ENCODE measurements at regions not wholly inside any gene's neighbourhood (a gene's known extent, or its start where the extent isn't known, plus 50 kb on each side); places are given as distances from the start of the nearest gene placed in this dataset.

DNA sequence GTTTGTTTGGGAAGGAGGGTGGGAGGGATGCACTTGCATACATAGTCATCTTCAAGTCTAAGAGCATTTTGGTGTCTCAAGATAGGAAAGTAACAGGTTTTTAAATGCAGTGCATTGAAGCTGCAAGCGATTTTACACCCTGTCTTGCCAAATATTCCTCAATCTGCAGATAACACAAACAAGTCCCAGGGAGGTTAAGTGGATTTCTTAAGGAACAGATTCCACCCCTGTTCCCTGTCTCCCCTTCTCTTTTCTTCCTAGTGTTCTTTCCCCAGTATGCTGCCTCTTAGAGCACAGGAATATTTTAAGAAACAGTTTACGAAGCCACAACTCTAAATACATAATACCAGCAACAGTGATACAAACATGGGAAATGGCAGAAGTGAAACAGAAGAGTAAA, 389.9 kb downstream of the PLPP3 start:
- no peak for DNase-seq
- Mint-ChIP-seq H3K9me3 (ENCODE audit: low read depth) (no peaks in the 10 kb centered on the region), H3K27ac (no peak overlapping the region), H3K36me3 (no peaks in the 10 kb centered on the region), H3K4me3 (no peak overlapping the region), H3K4me1 (no peaks in the 10 kb centered on the region), H3K27me3 (no peaks in the 10 kb centered on the region)
- ATAC-seq: no peak
- CTCF ChIA-PET: no interaction called here

DNA sequence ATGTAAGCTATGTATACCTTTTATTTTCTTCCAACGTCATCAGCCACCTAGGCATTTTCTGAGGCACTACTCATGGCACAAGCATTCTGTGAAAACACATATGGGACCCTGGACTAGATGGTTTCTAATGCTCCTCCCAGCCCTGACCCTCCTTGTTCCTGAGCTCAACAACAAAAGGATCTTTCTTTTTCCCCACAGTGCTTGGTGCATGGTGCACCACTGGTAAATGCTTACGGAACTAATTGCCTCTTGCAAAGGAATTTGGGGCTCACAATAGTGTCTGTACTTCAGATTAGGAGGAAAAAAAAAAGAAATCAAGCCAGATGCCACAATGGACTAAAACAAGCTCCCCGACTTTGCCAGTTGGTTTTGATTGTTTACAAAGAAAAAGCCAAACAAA, 390.5 kb downstream of the PLPP3 start:
- Mint-ChIP-seq H3K27ac (no peak overlapping the region), H3K36me3 (no peaks in the 10 kb centered on the region), H3K27me3 (no peaks in the 10 kb centered on the region), H3K4me1 (no peaks in the 10 kb centered on the region), H3K9me3 (ENCODE audit: low read depth) (no peaks in the 10 kb centered on the region), H3K4me3 (no peak overlapping the region)
- ATAC-seq (no peak), DNase-seq (no peak)
- CTCF ChIA-PET: no interaction called here

DNA sequence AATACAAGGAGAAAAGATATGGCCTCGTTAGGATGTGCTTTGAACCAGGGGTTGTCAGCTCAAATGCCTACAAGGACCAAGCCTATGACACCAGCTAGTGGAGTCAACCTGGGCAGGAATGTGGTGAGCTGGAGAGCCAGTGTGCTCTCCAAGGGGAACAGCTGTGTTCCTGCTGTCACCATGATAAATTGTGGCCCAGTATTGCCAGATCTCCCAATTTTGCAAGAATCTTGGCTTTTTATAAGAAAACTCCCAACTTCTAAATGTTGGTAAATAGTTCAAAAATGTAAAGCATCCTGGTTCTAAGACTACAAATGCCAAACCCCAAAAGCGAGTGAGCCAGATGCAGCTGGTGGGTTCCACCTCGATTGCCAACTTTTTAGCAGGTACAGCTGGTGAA, 391.1 kb downstream of the PLPP3 start:
- DNase-seq: no peak
- Mint-ChIP-seq H3K9me3 (ENCODE audit: low read depth) (no peaks in the 10 kb centered on the region), H3K4me1 (no peaks in the 10 kb centered on the region), H3K36me3 (no peaks in the 10 kb centered on the region), H3K27ac (no peak overlapping the region), H3K27me3 (no peaks in the 10 kb centered on the region), H3K4me3 (no peak overlapping the region)
- ATAC-seq: no peak
- CTCF ChIA-PET: no interaction called here

DNA sequence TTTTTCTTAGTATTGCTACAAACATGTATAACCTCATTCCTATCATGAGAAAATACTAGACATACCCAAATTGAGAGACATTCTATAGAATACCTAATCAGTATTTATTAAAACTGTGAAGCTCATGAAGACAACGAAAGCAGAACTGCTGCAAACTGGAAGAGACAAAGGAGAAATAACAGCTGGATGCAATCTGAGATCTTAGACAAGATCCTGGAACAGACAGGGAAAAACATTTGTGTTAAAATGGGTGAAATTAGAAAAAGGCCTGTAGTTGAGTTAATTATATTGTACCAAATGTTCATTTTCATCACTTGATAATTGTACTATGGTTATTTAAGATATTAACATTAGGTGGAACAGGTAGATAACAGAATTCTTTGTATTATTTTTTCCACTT, 392.0 kb downstream of the PLPP3 start:
- CTCF ChIA-PET: no interaction called here
- no peaks in the 10 kb centered on the region for H3K27me3 Mint-ChIP-seq
- no peak overlapping the region for H3K27ac Mint-ChIP-seq
- ATAC-seq (no peak), DNase-seq (no peak)
- no peaks in the 10 kb centered on the region for H3K9me3 Mint-ChIP-seq (ENCODE audit: low read depth)
- no peak overlapping the region for H3K4me3 Mint-ChIP-seq
- no peaks in the 10 kb centered on the region for H3K4me1 Mint-ChIP-seq
- H3K36me3 Mint-ChIP-seq: no peaks in the 10 kb centered on the region

DNA sequence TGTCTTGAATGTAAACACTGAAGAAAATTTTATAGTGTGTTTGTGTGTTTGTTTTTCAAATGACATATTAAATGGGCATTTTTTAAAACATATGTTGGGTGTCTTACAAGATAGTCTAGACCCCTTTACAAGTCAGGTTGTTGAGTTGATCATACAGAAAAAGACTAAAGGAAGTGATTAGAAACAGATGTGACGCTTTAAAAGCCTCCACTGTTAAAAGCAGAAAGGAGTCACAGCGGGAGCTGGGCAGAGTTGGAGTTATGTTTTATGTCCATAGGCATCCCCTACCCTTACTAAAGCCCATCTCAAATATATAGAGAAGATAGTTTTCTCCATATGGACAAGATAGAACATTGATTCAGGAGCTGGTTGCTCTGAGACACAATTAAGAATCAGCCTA, 393.9 kb downstream of the PLPP3 start:
- no peaks in the 10 kb centered on the region for H3K4me1 Mint-ChIP-seq
- CTCF ChIA-PET: no interaction called here

DNA sequence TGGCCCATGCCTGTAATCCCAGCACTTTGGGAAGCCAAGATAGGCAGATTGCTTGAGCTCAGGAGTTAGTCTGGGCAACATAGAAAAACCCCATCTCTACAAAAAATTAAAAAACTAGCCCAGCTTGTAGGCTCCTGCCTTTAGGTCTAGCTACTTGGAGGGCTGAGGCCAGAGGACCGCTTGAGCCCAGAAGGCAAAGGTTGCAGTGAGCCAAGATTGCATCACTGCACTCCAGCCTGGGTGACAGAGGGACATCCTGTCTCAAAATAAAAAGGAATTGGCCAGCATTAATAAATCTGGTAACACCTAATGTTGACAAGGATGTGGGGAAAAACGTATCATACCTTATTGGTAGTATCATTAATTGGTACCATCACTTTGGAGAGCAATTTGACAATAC, 396.2 kb downstream of the PLPP3 start:
- Mint-ChIP-seq H3K36me3 (no peaks in the 10 kb centered on the region), H3K27ac (no peak overlapping the region), H3K27me3 (no peaks in the 10 kb centered on the region), H3K4me1 (no peaks in the 10 kb centered on the region), H3K9me3 (ENCODE audit: low read depth) (no peaks in the 10 kb centered on the region), H3K4me3 (no peak overlapping the region)
- CTCF ChIA-PET: no interaction called here
- no peak for ATAC-seq
- DNase-seq: no peak

More for the DNA sequence above, 393.9 kb downstream of the PLPP3 start:
- no peak for DNase-seq
- H3K4me3 Mint-ChIP-seq: no peak overlapping the region
- H3K36me3 Mint-ChIP-seq: no peaks in the 10 kb centered on the region
- no peaks in the 10 kb centered on the region for H3K9me3 Mint-ChIP-seq (ENCODE audit: low read depth)
- no peak overlapping the region for H3K27ac Mint-ChIP-seq
- ATAC-seq: no peak
- H3K27me3 Mint-ChIP-seq: no peaks in the 10 kb centered on the region

DNA sequence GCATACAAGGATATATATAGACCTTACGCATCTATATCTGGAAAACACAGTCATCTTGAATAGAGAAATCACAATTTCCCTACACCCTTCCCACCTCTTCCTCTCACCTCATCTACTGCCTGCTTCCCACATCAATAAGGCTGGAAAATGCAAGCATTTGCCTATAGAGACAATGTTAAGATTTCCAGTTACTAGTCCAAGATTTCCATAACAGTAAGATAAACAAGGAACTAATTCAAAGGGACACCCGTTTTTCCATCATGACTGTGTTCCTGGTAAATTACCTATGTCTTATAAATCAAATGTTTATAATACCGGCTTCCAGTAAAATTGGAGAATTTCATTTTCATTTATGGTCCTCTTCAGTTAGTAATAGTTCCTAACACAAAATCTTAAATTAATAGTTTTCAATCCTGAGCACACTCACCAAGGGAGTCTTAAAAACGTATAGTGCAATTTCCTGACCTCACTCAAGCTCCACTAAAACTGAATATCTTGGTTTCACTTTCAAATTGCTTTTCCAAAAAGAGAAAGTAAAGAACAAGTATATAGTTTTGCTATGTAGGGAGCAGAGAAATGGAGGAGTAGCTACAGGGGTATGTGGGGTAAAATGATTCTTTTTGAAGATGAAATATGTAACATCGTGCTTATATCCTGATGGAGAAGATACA, 398.7 kb downstream of the PLPP3 start:
- Mint-ChIP-seq H3K9me3 (ENCODE audit: low read depth) (no peaks in the 10 kb centered on the region), H3K36me3 (no peaks in the 10 kb centered on the region), H3K4me1 (no peaks in the 10 kb centered on the region), H3K27me3 (no peaks in the 10 kb centered on the region), H3K4me3 (no peak overlapping the region), H3K27ac (no peak overlapping the region)
- no peak for ATAC-seq
- CTCF ChIA-PET: no interaction called here
- no peak for DNase-seq

DNA sequence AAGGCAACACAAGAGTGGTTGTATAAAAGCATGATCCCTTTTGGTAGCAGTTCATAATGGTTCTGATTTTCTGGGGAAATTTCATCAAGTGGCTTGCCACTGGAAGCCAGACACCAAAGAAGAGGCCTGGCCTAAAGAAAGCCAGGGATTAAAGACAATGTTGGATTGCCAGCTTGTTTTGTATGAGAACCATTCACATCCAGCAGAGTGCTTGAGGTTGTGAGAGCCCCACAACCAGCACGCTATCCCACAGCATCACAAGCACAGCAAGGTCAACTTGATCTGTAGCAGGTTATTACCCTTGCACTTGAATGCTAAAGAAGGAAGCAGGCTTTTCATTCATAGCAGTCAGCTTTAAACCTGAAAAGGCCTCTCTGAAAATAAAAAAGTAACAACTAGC, 399.8 kb downstream of the PLPP3 start:
- DNase-seq (no peak), ATAC-seq (no peak)
- H3K27me3 Mint-ChIP-seq: no peaks in the 10 kb centered on the region
- CTCF ChIA-PET: no interaction called here
- H3K4me3 Mint-ChIP-seq: no peak overlapping the region
- H3K9me3 Mint-ChIP-seq (ENCODE audit: low read depth): no peaks in the 10 kb centered on the region
- H3K36me3 Mint-ChIP-seq: no peaks in the 10 kb centered on the region
- no peak overlapping the region for H3K27ac Mint-ChIP-seq
- H3K4me1 Mint-ChIP-seq: no peaks in the 10 kb centered on the region

DNA sequence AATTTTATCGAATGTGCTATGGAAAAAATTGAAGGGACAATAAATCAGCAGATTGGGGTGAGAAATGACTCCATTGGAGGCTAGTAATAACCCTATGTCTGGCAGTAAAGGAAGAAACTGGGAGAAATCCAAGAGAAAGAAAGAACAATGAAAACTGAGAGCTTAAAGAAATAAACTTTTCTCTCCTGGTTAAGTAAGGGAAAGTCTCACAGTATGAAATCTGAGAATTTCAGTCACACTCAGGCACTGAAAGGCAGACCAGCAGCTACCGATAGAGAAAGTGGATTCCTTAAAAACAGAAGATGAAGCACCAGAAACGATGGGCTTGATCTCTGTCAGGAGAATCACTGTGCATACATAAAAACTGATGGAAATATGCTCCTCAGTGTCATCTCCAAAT, 404.2 kb downstream of the PLPP3 start:
- Mint-ChIP-seq H3K9me3 (ENCODE audit: low read depth) (no peaks in the 10 kb centered on the region), H3K27ac (no peak overlapping the region), H3K36me3 (no peaks in the 10 kb centered on the region), H3K27me3 (no peaks in the 10 kb centered on the region), H3K4me3 (no peak overlapping the region), H3K4me1 (no peaks in the 10 kb centered on the region)
- no peak for ATAC-seq
- no peak for DNase-seq
- CTCF ChIA-PET: no interaction called here

DNA sequence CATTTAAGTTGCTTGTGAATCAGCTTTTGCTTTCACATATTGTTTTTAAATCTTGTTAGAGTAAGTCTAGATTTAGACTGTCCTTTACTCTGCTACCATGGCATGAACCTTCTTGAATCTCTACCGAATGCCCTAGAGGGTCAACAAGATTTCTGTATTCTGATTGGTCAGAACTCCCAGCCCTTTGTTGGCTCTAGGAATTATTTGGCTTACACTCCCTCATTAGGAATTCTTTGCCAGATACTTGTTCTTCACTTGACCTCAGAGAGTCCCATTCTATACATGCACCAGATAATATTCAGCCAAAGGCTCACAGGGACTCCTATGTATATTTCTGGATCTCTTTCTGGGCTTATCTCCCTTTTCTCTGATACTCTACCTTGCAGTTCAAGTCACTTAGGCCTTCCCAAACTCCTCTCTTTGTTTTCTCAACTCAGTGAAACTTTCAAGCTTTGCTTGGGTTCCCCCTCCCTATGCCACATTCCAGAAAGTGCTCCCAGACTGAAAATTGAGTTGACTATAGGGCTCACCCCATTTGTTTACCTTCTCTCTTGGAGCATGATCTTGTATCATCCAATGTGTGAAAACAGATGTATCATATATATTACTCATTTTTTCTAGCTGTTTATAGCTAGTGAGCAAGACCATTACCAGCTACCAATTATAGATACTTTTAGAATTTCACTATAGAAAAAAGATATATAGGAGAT, 405.0 kb downstream of the PLPP3 start:
- H3K27me3 Mint-ChIP-seq: no peaks in the 10 kb centered on the region
- no peaks in the 10 kb centered on the region for H3K4me1 Mint-ChIP-seq
- no peaks in the 10 kb centered on the region for H3K9me3 Mint-ChIP-seq (ENCODE audit: low read depth)
- no peaks in the 10 kb centered on the region for H3K36me3 Mint-ChIP-seq
- ATAC-seq (no peak), DNase-seq (no peak)
- H3K4me3 Mint-ChIP-seq: no peak overlapping the region
- no peak overlapping the region for H3K27ac Mint-ChIP-seq
- CTCF ChIA-PET: no interaction called here

DNA sequence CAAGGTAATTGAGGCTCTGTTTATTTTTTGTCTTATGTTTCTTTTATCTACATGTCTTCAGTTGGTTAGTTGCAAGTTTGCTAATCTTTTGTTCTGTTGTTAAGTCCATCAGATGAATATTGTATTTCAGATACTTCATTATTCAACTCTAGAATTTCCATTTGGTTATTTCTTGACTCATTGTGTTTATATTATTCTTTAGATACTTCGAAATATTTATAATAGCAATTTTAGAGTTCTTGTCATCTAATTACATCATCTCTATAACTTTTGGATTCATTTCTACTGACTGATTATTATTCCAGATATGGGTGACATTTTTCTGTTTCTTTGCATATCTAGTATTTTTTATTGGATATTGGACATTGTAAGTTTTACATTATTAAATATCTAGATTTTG, 405.6 kb downstream of the PLPP3 start:
- no peaks in the 10 kb centered on the region for H3K4me1 Mint-ChIP-seq
- H3K4me3 Mint-ChIP-seq: no peak overlapping the region
- DNase-seq: no peak
- no peak overlapping the region for H3K27ac Mint-ChIP-seq
- no peaks in the 10 kb centered on the region for H3K9me3 Mint-ChIP-seq (ENCODE audit: low read depth)
- no peaks in the 10 kb centered on the region for H3K36me3 Mint-ChIP-seq
- CTCF ChIA-PET: no interaction called here
- no peak for ATAC-seq
- no peaks in the 10 kb centered on the region for H3K27me3 Mint-ChIP-seq

DNA sequence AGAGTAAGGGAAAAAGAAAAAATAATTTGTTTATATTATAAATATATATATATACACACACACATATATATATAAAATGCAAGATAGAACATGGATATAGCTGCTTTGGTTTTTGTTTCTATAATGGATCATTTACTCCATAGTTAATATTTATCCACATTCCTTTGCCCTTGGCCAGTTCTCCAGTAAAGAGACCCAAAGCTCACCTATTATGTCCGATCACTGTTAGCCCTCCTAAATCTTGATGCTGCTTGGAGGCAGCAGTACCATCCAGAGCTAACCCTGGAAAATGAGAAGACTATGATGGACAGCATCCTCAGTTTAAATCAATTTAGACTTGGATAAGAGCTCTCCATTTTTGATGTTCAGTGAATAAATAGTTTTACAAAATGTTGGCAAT, 407.7 kb downstream of the PLPP3 start:
- Mint-ChIP-seq H3K36me3 (no peaks in the 10 kb centered on the region), H3K4me3 (no peak overlapping the region), H3K9me3 (ENCODE audit: low read depth) (peaks cover 2% of the 10 kb centered on the region), H3K4me1 (no peaks in the 10 kb centered on the region), H3K27ac (no peak overlapping the region), H3K27me3 (no peaks in the 10 kb centered on the region)
- ATAC-seq (no peak), DNase-seq (no peak)
- CTCF ChIA-PET: no interaction called here

DNA sequence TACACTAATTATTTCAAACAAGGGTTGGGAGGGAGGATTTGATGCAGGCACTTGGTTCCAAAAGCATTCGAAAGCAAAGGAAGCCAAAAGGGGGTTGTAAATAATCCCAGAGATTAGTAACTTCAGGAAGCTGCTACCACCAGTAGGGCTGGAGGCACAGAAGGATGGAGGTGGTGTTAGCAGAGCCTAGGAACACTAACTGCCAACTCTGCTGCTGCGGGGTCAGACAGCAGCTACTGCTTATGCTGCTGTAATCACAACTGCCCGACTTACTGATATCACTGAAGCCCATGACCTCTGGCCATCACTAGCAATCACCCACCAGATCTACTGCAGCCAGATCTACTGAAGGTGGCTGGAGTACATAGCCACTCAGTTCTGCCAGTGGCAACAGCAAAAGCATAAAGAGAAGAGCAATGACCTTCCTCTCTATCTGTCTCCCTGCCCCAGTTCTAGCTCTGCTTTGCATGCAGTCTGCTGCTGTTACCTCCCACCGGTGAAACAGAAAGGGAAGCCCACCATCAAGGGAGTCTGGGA, 408.5 kb downstream of the PLPP3 start:
- Mint-ChIP-seq H3K9me3 (ENCODE audit: low read depth) (peaks cover 2% of the 10 kb centered on the region), H3K27ac (no peak overlapping the region), H3K4me1 (no peaks in the 10 kb centered on the region), H3K4me3 (no peak overlapping the region), H3K27me3 (no peaks in the 10 kb centered on the region), H3K36me3 (no peaks in the 10 kb centered on the region)
- DNase-seq: no peak
- CTCF ChIA-PET: no interaction called here
- ATAC-seq: no peak

DNA sequence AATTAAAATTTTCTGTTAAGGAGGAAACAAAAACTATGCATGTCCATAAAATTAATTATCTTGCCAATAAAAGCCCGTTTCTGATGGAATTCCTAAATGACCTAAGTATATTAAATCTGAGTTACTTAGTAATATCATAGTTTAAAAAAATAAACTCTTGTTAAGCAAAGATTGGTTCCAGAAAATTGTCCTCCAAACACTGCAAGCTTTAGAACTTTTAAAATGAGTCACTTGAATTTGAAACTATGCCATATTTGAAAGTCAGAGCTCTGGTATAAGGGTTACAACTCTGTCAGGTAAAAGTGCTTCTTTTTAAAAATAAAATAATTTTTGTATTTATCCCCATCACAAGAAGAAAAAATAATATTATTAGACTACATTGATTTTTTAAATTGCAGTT, 409.5 kb downstream of the PLPP3 start:
- no peaks in the 10 kb centered on the region for H3K27me3 Mint-ChIP-seq
- no peak for DNase-seq
- H3K4me3 Mint-ChIP-seq: no peak overlapping the region
- H3K4me1 Mint-ChIP-seq: no peaks in the 10 kb centered on the region
- CTCF ChIA-PET: no interaction called here
- no peak overlapping the region for H3K27ac Mint-ChIP-seq
- no peak for ATAC-seq
- peaks cover 2% of the 10 kb centered on the region for H3K9me3 Mint-ChIP-seq (ENCODE audit: low read depth)
- no peaks in the 10 kb centered on the region for H3K36me3 Mint-ChIP-seq

Measured in activated CD8-positive, alpha-beta memory T cell treated with anti-CD3 and anti-CD28 coated beads, Interleukin-2, amount 10 ng/mL, durations not matched to agents 7 days and 5 days (primary cell).